Left ventricle myocardium inferior (tissue), 1 donor: ENCODE measurements at regions not wholly inside any gene's neighbourhood (a gene's known extent, or its start where the extent isn't known, plus 50 kb on each side); places are given as distances from the start of the nearest gene placed in this dataset.

Source experiments
- DNase-seq: peaks from one replicate; pipeline ENCODE4 v3.0.0-alpha.2; 2020
- H3K27ac ChIP-seq: fragments of 200-600 bp; replicated peaks from 2 replicates; pipeline ENCODE4 v1.8.0; 2021
- H3K27me3 ChIP-seq: fragments of 200-600 bp; 2 replicates; pipeline ENCODE4 v1.8.0; 2021; ENCODE audit warnings: low read depth
- H3K36me3 ChIP-seq: fragments of 200-600 bp; 2 replicates; pipeline ENCODE4 v1.8.0; 2021
- H3K4me1 ChIP-seq: fragments of 200-600 bp; 2 replicates; pipeline ENCODE4 v1.8.0; 2021
- H3K4me3 ChIP-seq: fragments of 200-600 bp; 2 replicates; pipeline ENCODE4 v1.8.0; 2021; ENCODE audit warnings: mild to moderate bottlenecking, moderate library complexity
- H3K9me3 ChIP-seq: fragments of 200-600 bp; replicated peaks from 2 replicates; pipeline ENCODE4 v1.8.0; 2021
- intact Hi-C: fragments of 100-400 bp; cut with micrococcal nuclease; formaldehyde crosslinking; loops from one replicate; pipeline ENCODE4 v1.11.0; 2022
- TF ChIP-seq, protein P1 (sequence below): fragments of 200-600 bp; IDR thresholded peaks from 2 replicates; pipeline ENCODE4 v1.8.0; 2021; ENCODE audit warnings: antibody characterized with exemption, mild to moderate bottlenecking, borderline replicate concordance
- donor health status: DM: no; HTN: yes; CAD: no; lungs with severe emphysema.

DNA sequence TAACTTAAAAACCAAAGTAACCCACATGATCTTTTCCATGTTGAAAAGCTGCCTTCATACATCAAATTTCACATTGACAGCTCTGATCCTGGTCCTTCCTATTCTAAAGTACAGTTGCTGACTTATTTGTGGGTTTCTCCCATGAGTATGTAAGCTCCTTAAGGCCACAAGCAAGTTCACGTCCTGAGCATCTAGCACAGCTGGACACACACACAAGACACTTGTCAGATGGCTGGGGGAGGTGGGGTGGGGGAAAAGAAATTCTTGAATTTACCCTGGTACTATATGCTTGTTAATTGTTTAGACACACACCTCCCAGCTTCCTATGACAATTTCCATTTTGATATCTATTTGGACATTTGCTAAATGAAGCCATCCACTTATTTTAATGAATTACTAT, 162.8 kb downstream of the ZIC5 start:
- H3K9me3 ChIP-seq: no peaks in the 10 kb centered on the region
- H3K27me3 ChIP-seq: no peaks in the 10 kb centered on the region
- TF ChIP-seq, protein P1, sequence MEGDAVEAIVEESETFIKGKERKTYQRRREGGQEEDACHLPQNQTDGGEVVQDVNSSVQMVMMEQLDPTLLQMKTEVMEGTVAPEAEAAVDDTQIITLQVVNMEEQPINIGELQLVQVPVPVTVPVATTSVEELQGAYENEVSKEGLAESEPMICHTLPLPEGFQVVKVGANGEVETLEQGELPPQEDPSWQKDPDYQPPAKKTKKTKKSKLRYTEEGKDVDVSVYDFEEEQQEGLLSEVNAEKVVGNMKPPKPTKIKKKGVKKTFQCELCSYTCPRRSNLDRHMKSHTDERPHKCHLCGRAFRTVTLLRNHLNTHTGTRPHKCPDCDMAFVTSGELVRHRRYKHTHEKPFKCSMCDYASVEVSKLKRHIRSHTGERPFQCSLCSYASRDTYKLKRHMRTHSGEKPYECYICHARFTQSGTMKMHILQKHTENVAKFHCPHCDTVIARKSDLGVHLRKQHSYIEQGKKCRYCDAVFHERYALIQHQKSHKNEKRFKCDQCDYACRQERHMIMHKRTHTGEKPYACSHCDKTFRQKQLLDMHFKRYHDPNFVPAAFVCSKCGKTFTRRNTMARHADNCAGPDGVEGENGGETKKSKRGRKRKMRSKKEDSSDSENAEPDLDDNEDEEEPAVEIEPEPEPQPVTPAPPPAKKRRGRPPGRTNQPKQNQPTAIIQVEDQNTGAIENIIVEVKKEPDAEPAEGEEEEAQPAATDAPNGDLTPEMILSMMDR: no peak
- no peaks in the 10 kb centered on the region for H3K36me3 ChIP-seq
- no peak overlapping the region for H3K27ac ChIP-seq
- no peaks in the 10 kb centered on the region for H3K4me1 ChIP-seq
- no peak for DNase-seq
- no peak overlapping the region for H3K4me3 ChIP-seq
- intact Hi-C loops: no loop called here

GRCh38 chr13:99806671-99807070, 164.9 kb downstream of the ZIC5 start:
- Histone ChIP-seq H3K36me3 (no peaks in the 10 kb centered on the region), H3K27ac (no peak overlapping the region), H3K4me1 (no peaks in the 10 kb centered on the region), H3K9me3 (no peaks in the 10 kb centered on the region), H3K27me3 (no peaks in the 10 kb centered on the region), H3K4me3 (no peak overlapping the region)
- TF ChIP-seq, protein P1: no peak
- intact Hi-C loops: no loop called here
- no peak for DNase-seq

- Histone ChIP-seq H3K9me3 (no peaks in the 10 kb centered on the region), H3K36me3 (no peaks in the 10 kb centered on the region), H3K4me1 (no peaks in the 10 kb centered on the region), H3K4me3 (no peak overlapping the region), H3K27ac (no peak overlapping the region), H3K27me3 (no peaks in the 10 kb centered on the region)
- no peak for DNase-seq
- intact Hi-C loops: no loop called here
- TF ChIP-seq, protein P1: no peak
Observed at GRCh38 chr13:99805361-99805760, 166.2 kb downstream of the ZIC5 start.

DNA sequence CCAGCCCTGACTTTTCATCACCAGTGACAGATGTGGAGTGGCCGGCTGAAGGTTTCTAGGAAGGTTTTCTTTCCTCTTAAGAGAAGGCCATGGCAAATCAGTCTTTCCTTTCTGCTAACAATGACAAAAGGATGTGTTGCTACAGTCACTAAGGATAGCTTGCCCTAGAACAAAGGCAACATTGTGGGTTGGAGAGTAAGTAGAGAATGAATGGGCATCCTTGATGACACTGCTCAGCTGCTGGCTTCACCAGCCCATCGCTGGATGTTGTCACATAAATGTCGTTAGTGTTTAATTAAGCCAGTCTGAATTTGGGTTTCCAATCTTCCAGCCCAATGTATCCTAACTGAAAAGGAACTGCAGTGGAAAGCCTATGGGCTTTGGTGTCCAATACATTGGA, 168.4 kb downstream of the ZIC5 start:
- TF ChIP-seq, protein P1: no peak
- Histone ChIP-seq H3K27ac (no peak overlapping the region), H3K36me3 (no peaks in the 10 kb centered on the region), H3K4me1 (no peaks in the 10 kb centered on the region), H3K27me3 (no peaks in the 10 kb centered on the region), H3K9me3 (no peaks in the 10 kb centered on the region), H3K4me3 (no peak overlapping the region)
- no peak for DNase-seq
- intact Hi-C loops: no loop called here

- H3K9me3 ChIP-seq: no peaks in the 10 kb centered on the region
- intact Hi-C loops: no loop called here
- no peak for DNase-seq
- H3K4me1 ChIP-seq: no peaks in the 10 kb centered on the region
- no peak overlapping the region for H3K27ac ChIP-seq
- no peaks in the 10 kb centered on the region for H3K27me3 ChIP-seq
- TF ChIP-seq, protein P1: no peak
- H3K4me3 ChIP-seq: no peak overlapping the region
- H3K36me3 ChIP-seq: no peaks in the 10 kb centered on the region
Observed at GRCh38 chr13:99802416-99802815, 169.2 kb downstream of the ZIC5 start.

DNA sequence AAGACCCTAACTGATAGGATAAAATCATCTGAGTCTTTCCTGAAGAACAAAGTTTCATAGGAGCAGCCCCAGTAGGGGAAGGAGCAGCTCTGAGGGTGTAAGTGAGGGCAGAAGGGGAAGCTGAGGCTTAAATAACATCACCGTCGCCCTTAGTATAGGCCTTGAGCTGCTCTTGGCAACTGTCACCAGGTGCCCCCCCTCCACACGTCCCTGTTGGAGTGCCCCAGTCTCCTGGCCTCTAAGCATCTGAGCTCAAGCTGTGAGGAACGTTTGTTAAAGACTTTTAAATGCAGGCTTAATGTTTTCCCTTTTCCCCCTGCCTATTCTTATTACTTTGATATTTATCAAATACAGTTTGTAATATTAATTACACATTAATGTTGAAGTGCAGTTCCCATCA, 170.6 kb downstream of the ZIC5 start:
- DNase-seq: no peak
- H3K36me3 ChIP-seq: no peaks in the 10 kb centered on the region
- no peaks in the 10 kb centered on the region for H3K4me1 ChIP-seq
- intact Hi-C loops: no loop called here
- H3K27ac ChIP-seq: no peak overlapping the region
- H3K9me3 ChIP-seq: no peaks in the 10 kb centered on the region
- H3K27me3 ChIP-seq: no peaks in the 10 kb centered on the region
- no peak overlapping the region for H3K4me3 ChIP-seq
- TF ChIP-seq, protein P1: no peak
